ENCODE measurements at regions not wholly inside any gene's neighbourhood (a gene's known extent, or its start where the extent isn't known, plus 50 kb on each side); places are given as distances from the start of the nearest gene placed in this dataset.

DNA sequence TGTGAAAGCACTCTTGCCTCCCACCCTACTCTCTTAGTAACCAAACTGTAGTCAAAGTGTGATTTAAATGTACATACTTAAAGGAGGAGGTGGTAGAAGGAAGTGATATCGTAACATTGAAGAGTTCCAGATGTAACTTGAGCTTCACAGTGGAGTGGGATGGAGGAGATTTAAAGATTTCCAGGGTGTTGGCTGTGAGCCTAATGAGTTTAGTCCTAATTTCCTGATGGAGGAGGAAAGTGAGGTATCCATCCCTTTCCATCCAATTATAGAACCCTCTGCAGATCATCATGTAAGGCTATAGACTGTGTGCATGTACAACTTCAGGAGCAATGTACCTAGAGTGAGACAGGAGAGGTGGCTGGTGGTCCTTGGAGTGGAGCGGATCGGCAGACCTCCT is 1163.9 kb upstream of the SEMA6A start:
- TF ChIP-seq CTCF (IDR thresholded peaks at IDR 0.05; ENCODE audit: low read depth, low read length): no peak
- no peak for TF ChIP-seq EZH2phosphoT487 (IDR thresholded peaks at IDR 0.05; ENCODE audit: low read depth)

All from OCI-LY3 (cell line).